T-helper 9 cell (primary cell): ENCODE measurements at regions not wholly inside any gene's neighbourhood (a gene's known extent, or its start where the extent isn't known, plus 50 kb on each side); places are given as distances from the start of the nearest gene placed in this dataset.
"Not testable (repeated sequence)": the region's sequence is repeated elsewhere in the genome, so short reads cannot be mapped to it uniquely, and the experiment has no call there.

Experiments used
- DNase-seq: peaks from one replicate; pipeline ENCODE4 v3.0.0-alpha.2; 2020

GRCh38 chr14:86779416-86779815 is 1213.6 kb downstream of the GALC start:
- DNase-seq = no peak

- DNase-seq = no peak
These were observed 1214.9 kb downstream of the GALC start for GRCh38 chr14:86777963-86778602.

GRCh38 chr14:86775896-86776295 is 1217.1 kb downstream of the GALC start:
- DNase-seq = not testable (repeated sequence)

DNA sequence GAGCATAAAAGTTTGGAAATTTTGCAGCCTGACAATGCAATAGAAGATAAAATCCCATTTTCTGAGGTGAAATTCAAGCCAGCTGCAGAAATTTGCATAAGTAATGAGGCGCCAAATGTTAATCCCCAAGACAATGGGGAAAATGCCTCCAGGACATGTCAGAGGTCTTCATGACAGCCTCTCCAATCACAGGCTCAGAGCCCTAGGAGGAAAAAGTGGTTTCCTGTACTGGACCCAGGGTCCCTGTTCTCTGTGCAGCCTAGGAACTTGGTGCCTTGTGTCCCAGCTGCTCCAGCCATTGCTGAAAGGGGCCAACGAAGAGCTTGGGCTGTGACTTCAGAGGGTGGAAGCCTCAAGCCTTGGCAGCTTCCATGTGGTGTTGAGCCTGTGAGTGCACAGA is 1218.1 kb downstream of the GALC start:
- DNase-seq = no peak

DNA sequence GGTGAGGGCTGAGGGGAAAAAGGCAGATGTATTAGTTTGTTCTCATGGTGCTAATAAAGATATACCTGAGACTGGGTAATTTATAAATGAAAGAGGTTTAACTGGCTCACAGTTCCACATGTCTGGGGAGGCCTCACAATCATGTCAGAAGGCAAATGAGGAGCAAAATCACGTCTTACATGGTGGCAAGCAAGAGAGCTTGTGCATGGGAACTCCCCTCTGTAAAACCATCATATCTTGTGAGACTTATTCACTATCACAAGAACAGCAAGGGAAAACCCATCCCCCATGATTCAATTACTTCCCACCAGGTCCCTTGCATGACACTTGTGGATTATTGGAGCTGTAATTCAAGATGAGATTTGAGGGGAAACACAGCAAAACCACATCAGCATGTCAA is 1220.9 kb downstream of the GALC start:
- DNase-seq = no peak

DNA sequence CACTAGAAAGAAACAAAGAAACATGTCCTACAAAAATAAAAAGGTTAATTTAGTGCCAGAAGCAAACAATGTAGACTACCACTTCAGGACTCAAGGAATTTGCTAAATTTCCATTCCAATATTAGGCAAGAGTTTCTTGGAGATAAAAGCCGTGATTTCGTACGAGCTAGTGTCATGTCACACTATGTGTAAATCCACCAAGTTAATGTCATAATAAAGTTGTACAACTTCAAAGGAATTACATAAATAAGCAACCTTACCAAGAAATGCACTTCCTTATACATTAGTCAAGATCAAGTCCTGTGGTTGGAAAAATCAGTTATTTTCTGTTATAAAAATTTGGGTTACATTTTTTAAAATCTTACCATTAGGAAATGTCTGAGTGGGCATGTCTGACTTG is 1222.8 kb downstream of the GALC start:
- DNase-seq = no peak

DNA sequence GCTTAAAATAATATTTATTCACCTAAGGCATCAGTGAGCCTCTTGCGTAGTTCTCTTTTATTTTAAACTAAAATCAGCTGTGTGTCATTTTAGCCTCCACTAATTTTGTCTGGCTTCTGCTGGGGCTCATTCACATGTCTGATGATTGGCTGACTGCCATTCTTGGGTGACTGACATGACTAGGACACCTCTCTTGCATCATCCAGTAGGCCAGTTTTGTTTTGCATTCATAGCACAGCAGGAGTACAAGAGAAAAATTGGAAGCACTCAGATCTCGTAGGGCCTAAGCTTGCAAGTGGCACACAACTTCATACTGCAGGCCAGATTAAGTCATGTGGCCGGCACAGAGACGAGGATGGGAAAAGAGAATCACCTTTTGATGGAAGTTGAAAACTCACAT is 1226.5 kb downstream of the GALC start:
- no peak for DNase-seq

GRCh38 chr14:86761611-86762010 is 1231.4 kb downstream of the GALC start:
- DNase-seq = no peak

GRCh38 chr14:86756521-86757190 is 1226.7 kb downstream of the FLRT2 start:
- no peak for DNase-seq

- not testable (repeated sequence) for DNase-seq
These were observed 1220.5 kb downstream of the FLRT2 start for GRCh38 chr14:86750488-86750887.

- DNase-seq = no peak
These were observed 1209.8 kb downstream of the FLRT2 start for GRCh38 chr14:86739761-86740160.

DNA sequence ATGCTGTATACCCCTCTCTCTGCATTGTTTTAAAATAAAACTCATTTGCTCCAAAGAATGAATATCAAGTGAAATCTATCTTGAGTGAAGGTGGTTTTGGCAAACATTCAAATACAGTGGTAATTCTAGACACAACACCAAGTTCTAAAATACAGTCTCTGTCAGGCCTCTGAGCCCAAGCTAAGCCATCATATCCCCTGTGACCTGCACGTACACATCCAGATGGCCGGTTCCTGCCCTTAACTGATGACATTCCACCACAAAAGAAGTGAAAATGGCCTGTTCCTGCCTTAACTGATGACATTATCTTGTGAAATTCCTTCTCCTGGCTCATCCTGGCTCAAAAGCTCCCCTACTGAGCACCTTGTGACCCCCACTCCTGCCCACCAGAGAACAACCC is 1201.5 kb downstream of the FLRT2 start:
- DNase-seq = not testable (repeated sequence)

GRCh38 chr14:86723254-86723624 is 1193.3 kb downstream of the FLRT2 start:
- no peak for DNase-seq

DNA sequence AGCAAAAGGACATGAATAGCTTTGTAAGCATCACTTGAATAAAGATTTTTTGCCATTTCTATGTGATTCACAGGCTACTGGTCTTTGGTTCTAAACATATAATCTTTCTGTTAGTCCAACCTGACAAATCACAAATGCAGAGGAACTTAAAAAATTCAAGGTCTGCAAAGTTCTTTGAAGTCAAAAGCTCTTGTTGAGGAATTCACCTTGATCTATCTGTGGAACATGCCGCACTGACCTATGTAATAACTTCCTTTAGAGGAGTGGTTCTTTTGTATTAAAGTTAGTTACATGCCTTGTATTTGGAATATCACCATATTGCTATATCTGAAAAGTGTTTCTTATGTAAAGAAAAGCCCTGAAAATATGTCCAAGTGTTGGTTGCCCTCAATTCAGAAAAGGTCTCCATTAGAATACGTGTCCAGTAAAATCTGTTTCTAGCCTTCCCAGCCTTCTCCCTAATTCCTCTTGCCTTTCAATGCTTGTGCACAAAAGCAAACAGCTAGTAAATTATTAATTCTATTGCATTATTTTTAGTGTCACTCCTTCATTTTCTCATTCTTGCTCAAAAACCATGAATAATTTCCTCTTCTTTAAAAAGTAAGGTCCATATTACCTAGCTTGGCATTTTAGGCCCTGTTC is 1192.8 kb downstream of the FLRT2 start:
- no peak for DNase-seq

GRCh38 chr14:86714575-86714974 is 1184.6 kb downstream of the FLRT2 start:
- DNase-seq = no peak

DNA sequence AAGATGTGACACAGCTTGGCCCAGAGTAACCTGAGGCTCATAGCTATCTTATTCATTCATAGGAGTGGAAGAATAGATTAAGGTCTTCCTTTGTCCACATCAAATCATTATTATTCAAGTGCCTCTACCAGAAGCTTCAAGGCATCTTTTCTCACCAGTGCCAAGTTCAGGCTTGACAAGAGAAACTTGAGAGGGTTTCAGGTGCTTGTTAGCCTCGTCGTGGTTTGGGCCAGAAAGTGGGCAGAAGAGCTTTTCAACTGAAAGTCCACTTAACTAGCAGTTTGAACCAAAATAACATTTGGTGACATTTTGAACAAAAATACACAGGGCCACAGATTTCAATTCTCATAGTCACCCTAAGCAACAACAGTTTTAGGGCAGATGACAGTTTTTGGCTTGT is 1184.2 kb downstream of the FLRT2 start:
- no peak for DNase-seq

DNA sequence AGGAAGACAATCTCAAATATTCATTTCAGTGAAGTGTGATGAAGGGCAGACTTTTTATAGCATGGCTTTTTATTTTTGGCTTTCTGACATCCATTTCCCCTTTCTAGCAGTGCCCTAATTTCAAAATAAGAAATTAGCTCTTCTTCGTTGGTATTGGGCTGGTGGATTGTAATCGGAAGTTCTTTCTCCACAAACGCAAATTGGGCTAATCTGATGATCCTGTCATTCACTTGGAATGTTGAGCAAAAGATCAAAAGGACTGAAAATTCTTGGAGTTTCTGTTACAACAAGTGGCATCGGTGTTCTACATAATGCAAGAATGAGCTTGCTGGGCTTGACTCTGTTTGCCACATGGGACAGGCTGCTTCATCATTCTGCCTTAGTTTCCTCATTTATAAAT is 1182.8 kb downstream of the FLRT2 start:
- no peak for DNase-seq

GRCh38 chr14:86712176-86712575 is 1182.2 kb downstream of the FLRT2 start:
- DNase-seq = no peak

DNA sequence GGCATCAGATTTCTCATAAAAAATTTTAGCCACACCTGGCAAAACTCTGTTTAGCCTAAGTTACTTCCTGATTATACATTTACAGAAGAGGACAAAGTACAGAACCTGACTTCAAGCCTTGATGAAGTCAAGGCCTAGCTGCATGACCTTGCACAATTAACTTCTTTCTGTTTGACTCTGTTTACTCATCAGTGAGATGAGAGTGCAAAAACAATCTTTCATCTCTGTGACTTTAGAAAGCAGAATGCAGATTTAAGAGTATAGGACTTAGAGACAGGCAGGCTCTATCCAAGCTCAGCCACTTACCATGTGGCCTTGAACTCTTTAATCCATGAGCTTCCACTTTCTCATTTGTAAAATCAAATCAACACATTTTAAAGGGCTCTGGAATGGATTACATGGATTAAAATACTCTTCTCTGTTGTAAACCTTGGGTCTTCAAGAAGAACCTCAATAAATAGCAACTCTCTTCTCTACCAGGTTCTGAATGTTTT is 1178.9 kb downstream of the FLRT2 start:
- no peak for DNase-seq

DNA sequence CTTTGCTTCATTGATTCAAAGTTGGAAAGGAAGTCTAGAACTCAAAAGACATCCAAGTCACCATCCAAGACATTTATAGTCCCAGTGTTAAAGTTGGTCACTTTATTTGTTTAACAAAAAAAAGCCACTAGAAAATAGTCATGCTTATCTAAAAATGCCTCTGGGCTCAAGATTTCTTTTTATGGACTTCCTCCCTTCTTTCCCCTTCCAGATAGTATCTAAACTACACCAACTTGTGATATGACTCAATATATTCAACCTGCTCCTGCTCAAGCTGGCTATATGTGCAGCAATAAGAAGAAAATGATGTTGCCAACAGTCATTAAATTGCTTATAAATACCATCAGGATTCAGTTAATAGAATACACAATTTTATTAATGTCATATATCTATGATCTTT is 1177.1 kb downstream of the FLRT2 start:
- DNase-seq = no peak

DNA sequence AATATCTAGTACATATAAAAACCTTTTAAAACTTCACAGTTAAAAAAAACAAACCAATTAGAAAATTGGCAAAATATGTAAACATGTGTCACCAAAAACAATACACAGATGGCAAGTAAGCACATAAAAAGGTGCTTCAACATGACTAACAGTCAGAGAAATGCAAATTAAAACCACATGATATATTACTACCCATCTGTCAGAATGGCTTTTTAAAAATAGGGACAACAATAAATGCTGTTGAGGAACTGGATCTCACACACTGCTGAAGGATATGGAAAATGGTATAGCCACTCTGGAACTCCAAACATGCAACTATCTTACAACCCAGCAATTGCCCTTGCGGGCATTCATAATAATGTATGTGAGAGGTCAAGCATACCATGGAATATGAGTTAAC is 1153.6 kb downstream of the FLRT2 start:
- no peak for DNase-seq

GRCh38 chr14:86675059-86675458 is 1145.1 kb downstream of the FLRT2 start:
- no peak for DNase-seq

DNA sequence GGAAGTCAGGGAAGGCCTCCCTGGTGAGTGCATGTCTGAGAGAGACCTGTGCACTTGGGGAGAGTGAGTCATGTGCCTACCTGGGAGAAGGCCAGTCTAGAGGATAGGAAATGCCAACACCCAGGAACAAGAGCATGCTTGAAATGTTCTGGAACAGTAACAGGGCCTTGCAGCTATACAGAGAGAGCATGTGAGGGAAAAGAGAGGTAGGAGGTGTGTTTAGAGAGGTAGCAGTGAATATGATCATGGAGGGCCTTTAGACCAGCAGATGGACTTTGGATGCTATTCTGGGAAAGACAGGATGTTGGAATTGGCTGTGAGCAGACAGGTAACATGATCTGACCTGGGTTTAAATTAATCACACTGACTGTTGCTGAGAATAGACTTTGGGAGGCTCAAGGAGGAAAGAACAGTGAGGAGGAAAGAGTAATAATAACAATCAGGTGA is 1143.6 kb downstream of the FLRT2 start:
- no peak for DNase-seq

DNA sequence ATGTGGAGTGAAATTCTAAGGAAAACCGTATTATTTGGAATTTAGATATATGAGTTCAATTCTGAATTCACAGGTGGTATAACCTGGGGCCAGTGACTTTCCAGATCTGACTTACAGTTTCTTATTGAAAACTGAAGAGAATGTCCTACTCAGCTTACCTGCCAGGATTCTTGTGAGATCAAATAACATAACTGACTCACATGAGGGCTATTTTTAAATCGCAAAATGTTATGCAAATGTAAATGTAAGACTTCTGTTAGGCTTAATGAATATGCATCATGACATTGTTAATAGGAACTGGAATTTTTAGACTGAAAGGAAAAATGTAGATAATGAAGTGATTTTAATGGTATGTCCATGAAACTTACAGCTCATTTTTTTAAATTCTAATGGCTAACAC is 1142.1 kb downstream of the FLRT2 start:
- DNase-seq = no peak
